Nephron (organoid): ENCODE measurements at regions not wholly inside any gene's neighbourhood (a gene's known extent, or its start where the extent isn't known, plus 50 kb on each side); places are given as distances from the start of the nearest gene placed in this dataset.

Source experiments
- H3K27ac Mint-ChIP-seq, 3 experiments: 2 replicates each; pipeline ENCODE4 v1.8.0; 2020; ENCODE audit warnings: mixed read lengths in 3 of 3, mild to moderate bottlenecking in 2 of 3, moderate library complexity in 1 of 3
- H3K27me3 Mint-ChIP-seq: 2 replicates; pipeline ENCODE4 v1.8.0; 2021; ENCODE audit warnings: low read depth, mild to moderate bottlenecking, moderate library complexity, mixed read lengths
- H3K36me3 Mint-ChIP-seq: 2 replicates; pipeline ENCODE4 v1.8.0; 2020; ENCODE audit warnings: low read depth, mixed read lengths
- H3K4me1 Mint-ChIP-seq: 2 replicates; pipeline ENCODE4 v1.8.0; 2020; ENCODE audit warnings: mixed read lengths
- H3K4me3 Mint-ChIP-seq, 3 experiments: 2 replicates each; pipeline ENCODE4 v1.8.0; 2020; ENCODE audit warnings: mild to moderate bottlenecking in 3 of 3, mixed read lengths in 3 of 3, moderate library complexity in 2 of 3
- H3K9me3 Mint-ChIP-seq: 2 replicates; pipeline ENCODE4 v1.8.0; 2020; ENCODE audit warnings: mixed read lengths
- TF ChIP-seq, protein P1 (sequence below), 3 experiments: fragments of 200-600 bp; sonication (generic); IDR thresholded peaks; one replicate each; pipeline ENCODE4 v1.5.0; 2021; ENCODE audit warnings: antibody characterized with exemption in 3 of 3; ENCODE audit not compliant: unreplicated experiment in 3 of 3

DNA sequence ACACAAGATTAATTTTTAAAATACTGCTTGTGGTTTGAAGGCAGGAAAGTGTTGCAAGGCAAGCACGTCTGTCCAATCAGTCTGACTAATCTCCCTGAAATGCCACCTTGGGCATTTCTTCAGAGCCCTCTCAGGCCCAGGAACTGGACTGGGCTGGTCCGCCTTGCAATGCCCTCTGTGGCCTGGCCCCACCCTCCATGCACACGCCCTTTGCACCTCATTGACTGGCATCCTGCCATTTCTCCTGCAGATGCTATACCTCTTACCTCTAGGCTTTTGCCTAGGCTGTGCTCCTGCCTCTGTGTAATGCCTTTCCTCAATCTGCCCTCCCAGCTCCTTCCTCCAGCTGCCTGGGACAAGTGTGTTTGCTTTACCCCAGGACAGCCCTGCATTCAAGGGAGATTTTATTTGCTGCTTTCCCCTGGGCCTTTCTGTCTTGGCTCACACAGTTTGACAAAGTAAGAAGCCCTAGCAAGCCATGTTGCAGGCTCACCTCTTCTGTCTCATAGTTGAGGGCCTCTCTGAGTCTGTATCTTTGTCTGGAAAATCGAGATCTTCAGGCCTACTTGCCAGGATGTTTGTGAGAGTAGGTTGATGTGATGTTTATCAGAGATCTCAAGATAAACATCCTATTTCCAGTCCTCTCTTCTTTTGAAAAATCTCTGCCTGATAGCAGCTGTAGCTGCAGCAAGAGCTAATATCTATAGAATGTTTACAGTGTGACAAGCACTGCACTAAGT, 149.2 kb upstream of the JUN start:
- H3K27me3 Mint-ChIP-seq = peaks cover 16% of the 10 kb centered on the region
- no peak overlapping the region for H3K4me3 Mint-ChIP-seq
- H3K27ac Mint-ChIP-seq = peak overlapping the region; percentile 34 to 60 (median 58)
- peaks cover 9% of the 10 kb centered on the region for H3K4me1 Mint-ChIP-seq
- no peaks in the 10 kb centered on the region for H3K9me3 Mint-ChIP-seq
- no peaks in the 10 kb centered on the region for H3K36me3 Mint-ChIP-seq
- TF ChIP-seq, protein P1, sequence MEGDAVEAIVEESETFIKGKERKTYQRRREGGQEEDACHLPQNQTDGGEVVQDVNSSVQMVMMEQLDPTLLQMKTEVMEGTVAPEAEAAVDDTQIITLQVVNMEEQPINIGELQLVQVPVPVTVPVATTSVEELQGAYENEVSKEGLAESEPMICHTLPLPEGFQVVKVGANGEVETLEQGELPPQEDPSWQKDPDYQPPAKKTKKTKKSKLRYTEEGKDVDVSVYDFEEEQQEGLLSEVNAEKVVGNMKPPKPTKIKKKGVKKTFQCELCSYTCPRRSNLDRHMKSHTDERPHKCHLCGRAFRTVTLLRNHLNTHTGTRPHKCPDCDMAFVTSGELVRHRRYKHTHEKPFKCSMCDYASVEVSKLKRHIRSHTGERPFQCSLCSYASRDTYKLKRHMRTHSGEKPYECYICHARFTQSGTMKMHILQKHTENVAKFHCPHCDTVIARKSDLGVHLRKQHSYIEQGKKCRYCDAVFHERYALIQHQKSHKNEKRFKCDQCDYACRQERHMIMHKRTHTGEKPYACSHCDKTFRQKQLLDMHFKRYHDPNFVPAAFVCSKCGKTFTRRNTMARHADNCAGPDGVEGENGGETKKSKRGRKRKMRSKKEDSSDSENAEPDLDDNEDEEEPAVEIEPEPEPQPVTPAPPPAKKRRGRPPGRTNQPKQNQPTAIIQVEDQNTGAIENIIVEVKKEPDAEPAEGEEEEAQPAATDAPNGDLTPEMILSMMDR (IDR thresholded peaks at IDR 0.05; ENCODE audit: unreplicated experiment in 3 of 3) = no peak

DNA sequence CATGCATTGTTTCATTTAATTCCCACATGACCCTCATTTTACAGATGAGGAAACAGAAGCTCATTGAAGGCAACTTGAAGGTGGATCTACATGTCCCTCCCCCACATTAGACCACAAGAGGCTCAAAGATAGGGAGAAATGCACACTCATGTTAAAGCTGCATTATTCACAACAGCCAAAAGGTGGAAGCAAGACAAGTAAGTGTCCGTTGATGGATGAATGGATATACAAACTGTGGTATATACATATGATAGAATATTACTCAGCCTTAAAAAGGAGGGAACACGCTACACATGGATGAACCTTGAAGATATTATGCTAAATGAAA, 149.7 kb upstream of the JUN start:
- H3K4me1 Mint-ChIP-seq = peaks cover 9% of the 10 kb centered on the region
- no peaks in the 10 kb centered on the region for H3K9me3 Mint-ChIP-seq
- H3K27me3 Mint-ChIP-seq = peaks cover 13% of the 10 kb centered on the region
- no peaks in the 10 kb centered on the region for H3K36me3 Mint-ChIP-seq
- H3K27ac Mint-ChIP-seq = peak overlapping the region in 1 of 3 experiments; percentile 58
- TF ChIP-seq, protein P1 (IDR thresholded peaks at IDR 0.05; ENCODE audit: unreplicated experiment in 3 of 3) = no peak
- H3K4me3 Mint-ChIP-seq = no peak overlapping the region

GRCh38 chr1:58934706-58935105, 150.9 kb upstream of the JUN start:
- Mint-ChIP-seq H3K4me1 (peaks cover 9% of the 10 kb centered on the region), H3K4me3 (no peak overlapping the region), H3K27me3 (peaks cover 4% of the 10 kb centered on the region), H3K27ac (peak overlapping the region in 1 of 3 experiments; percentile 32), H3K9me3 (no peaks in the 10 kb centered on the region), H3K36me3 (no peaks in the 10 kb centered on the region)
- TF ChIP-seq, protein P1 (IDR thresholded peaks at IDR 0.05; ENCODE audit: unreplicated experiment in 3 of 3) = no peak

DNA sequence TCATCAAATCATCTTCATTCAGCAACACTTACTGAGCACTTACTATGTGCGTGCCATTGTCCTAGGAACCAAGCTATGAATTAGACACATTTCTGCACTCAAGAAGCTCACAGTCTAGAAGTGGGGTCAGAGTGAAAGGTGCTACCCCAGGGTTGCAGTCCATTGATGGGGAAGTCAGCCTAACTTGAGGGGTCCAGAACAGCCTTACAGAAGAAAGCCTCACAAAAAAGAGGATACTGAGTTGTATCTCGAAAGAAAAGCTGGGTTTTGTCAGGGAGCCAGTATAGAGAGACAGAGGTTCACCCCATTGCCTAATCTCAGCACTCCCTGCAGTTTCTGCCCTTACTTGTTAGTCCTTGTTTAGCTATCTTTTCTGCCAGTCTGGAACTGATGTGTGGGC, 153.1 kb upstream of the JUN start:
- TF ChIP-seq, protein P1 (IDR thresholded peaks at IDR 0.05; ENCODE audit: unreplicated experiment in 3 of 3) = no peak
- H3K36me3 Mint-ChIP-seq = no peaks in the 10 kb centered on the region
- no peaks in the 10 kb centered on the region for H3K9me3 Mint-ChIP-seq
- H3K4me1 Mint-ChIP-seq = peaks cover 9% of the 10 kb centered on the region
- peaks cover 4% of the 10 kb centered on the region for H3K27me3 Mint-ChIP-seq
- no peak overlapping the region for H3K27ac Mint-ChIP-seq
- H3K4me3 Mint-ChIP-seq = no peak overlapping the region

GRCh38 chr1:58939146-58939545, 155.3 kb upstream of the JUN start:
- no peaks in the 10 kb centered on the region for H3K4me1 Mint-ChIP-seq
- H3K36me3 Mint-ChIP-seq = no peaks in the 10 kb centered on the region
- TF ChIP-seq, protein P1 (IDR thresholded peaks at IDR 0.05; ENCODE audit: unreplicated experiment in 3 of 3) = no peak
- H3K27ac Mint-ChIP-seq = no peak overlapping the region
- no peak overlapping the region for H3K4me3 Mint-ChIP-seq
- H3K27me3 Mint-ChIP-seq = peaks cover 4% of the 10 kb centered on the region
- H3K9me3 Mint-ChIP-seq = no peaks in the 10 kb centered on the region
